A549 (cell line): ENCODE measurements at regions not wholly inside any gene's neighbourhood (a gene's known extent, or its start where the extent isn't known, plus 50 kb on each side); places are given as distances from the start of the nearest gene placed in this dataset.

ENCODE experiments used
- ATAC-seq, 2 experiments: fragments of 200-7000 bp in 1 of 2; fragments of >200 bp in 1 of 2; cut with Nextera tagmentation in 1 of 2; cut with Tn5 transposase in 1 of 2; 3 replicates each; pipeline versions ENCODE4 v1.8.0 to v1.9.1; 2018 to 2020; ENCODE audit warnings: mild to moderate bottlenecking in 1 of 2, moderate library complexity in 1 of 2
- CTCF ChIA-PET: fragments of 300-600 bp; sonication (Branson Sonifier 250); formaldehyde crosslinking; extraction: SDS; loops from one replicate; lab custom pipeline; 2021; ENCODE audit warnings: antibody characterized with exemption, inconsistent platforms; lab: Yijun Ruan, JAX
- POLR2A ChIA-PET: fragments of 350-600 bp; formaldehyde crosslinking; extraction: SDS; loops from one replicate; lab custom pipeline; 2021; ENCODE audit warnings: antibody characterized with exemption, inconsistent platforms; lab: Yijun Ruan, JAX
- DNase-seq, 2 experiments: peaks; one replicate each; pipeline versions ENCODE4 v3.0.0 to v3.0.0-alpha.2; 2011 to 2016; ENCODE audit warnings: low read depth in 1 of 2, low spot score in 1 of 2
- FAIRE-seq: peaks from 2 replicates; lab custom pipeline; 2011; peaks lifted over from hg19 to GRCh38; lab: Jason Lieb, UNC
- H3K27ac ChIP-seq, 2 experiments: fragments of >200 bp; sonication (Bioruptor Twin); formaldehyde crosslinking; 3 replicates each; pipeline ENCODE4 v1.5.1; 2016 to 2017
- H3K4me1 ChIP-seq: fragments of >200 bp; sonication (Bioruptor Twin); formaldehyde crosslinking; 3 replicates; pipeline ENCODE4 v1.6.1; 2016
- H3K4me2 ChIP-seq: fragments of >200 bp; sonication (Bioruptor Twin); formaldehyde crosslinking; 3 replicates; pipeline ENCODE4 v1.6.1; 2016
- H3K4me3 ChIP-seq: fragments of >200 bp; sonication (Bioruptor Twin); formaldehyde crosslinking; 3 replicates; pipeline ENCODE4 v1.5.1; 2016
- H3K9me3 ChIP-seq: fragments of >200 bp; sonication (Bioruptor Twin); formaldehyde crosslinking; 3 replicates; pipeline ENCODE4 v1.6.1; 2016
- BHLHE40 ChIP-seq: IDR thresholded peaks from 2 replicates; pipeline ENCODE4 v1.6.1; 2012; ENCODE audit warnings: low read depth, low read length, inconsistent platforms
- CBX2 ChIP-seq: fragments of 200-600 bp; sonication (generic); IDR thresholded peaks from 2 replicates; pipeline ENCODE4 v1.6.1; 2016; ENCODE audit warnings: low read depth, mild to moderate bottlenecking, borderline replicate concordance
- CHD2 ChIP-seq: fragments of 150-350 bp; IDR thresholded peaks from 2 replicates; pipeline ENCODE4 v1.6.1; 2014; ENCODE audit warnings: low read length; ENCODE audit not compliant: partially characterized antibody
- E2F6 ChIP-seq: IDR thresholded peaks from 2 replicates; pipeline ENCODE4 v1.6.1; 2012; ENCODE audit warnings: low read depth, borderline replicate concordance
- EP300 ChIP-seq, 2 experiments: fragments of >200 bp; sonication (Bioruptor Twin); formaldehyde crosslinking; IDR thresholded peaks; 2 replicates in 1 of 2; 3 replicates in 1 of 2; pipeline ENCODE4 v1.6.1; 2016 to 2017
- GATA3 ChIP-seq: IDR thresholded peaks from 2 replicates; pipeline ENCODE4 v1.6.1; 2012; ENCODE audit warnings: borderline replicate concordance
- HEYL ChIP-seq: fragments of 250-450 bp; sonication (Bioruptor Pico); IDR thresholded peaks from 2 replicates; pipeline ENCODE4 v1.8.0; 2021; ENCODE audit warnings: mild to moderate bottlenecking, moderate library complexity
- HMGXB4 ChIP-seq: fragments of 250-450 bp; sonication (Bioruptor Pico); IDR thresholded peaks from 2 replicates; pipeline ENCODE4 v1.5.0; 2021; ENCODE audit warnings: mild to moderate bottlenecking, moderate library complexity, borderline replicate concordance
- JUN ChIP-seq, 2 experiments: fragments of >200 bp; sonication (Bioruptor Twin); formaldehyde crosslinking; IDR thresholded peaks; 2 replicates in 1 of 2; 3 replicates in 1 of 2; pipeline ENCODE4 v1.6.1; 2016 to 2017
- KDM5A ChIP-seq: fragments of 200-600 bp; sonication (generic); IDR thresholded peaks from 2 replicates; pipeline ENCODE4 v1.6.1; 2016; ENCODE audit warnings: antibody characterized with exemption, mild to moderate bottlenecking
- MAFK ChIP-seq: fragments of 450-650 bp; IDR thresholded peaks from 2 replicates; pipeline ENCODE4 v1.6.1; 2014; ENCODE audit not compliant: partially characterized antibody
- MAZ ChIP-seq: fragments of 150-350 bp; IDR thresholded peaks from 2 replicates; pipeline ENCODE4 v1.6.1; 2014; ENCODE audit warnings: antibody characterized with exemption, low read depth, low read length, borderline replicate concordance
- PBX3 ChIP-seq: IDR thresholded peaks from 2 replicates; pipeline ENCODE4 v1.6.1; 2012
- PHF8 ChIP-seq: fragments of 200-600 bp; sonication (generic); IDR thresholded peaks from 2 replicates; pipeline ENCODE4 v1.6.1; 2016; ENCODE audit warnings: low read depth, mild to moderate bottlenecking, antibody characterized with exemption, moderate library complexity, borderline replicate concordance
- RCOR1 ChIP-seq: fragments of 150-350 bp; IDR thresholded peaks from 2 replicates; pipeline ENCODE4 v1.6.1; 2014; ENCODE audit warnings: antibody characterized with exemption, low read length, low read depth
- SMC3 ChIP-seq: fragments of >200 bp; sonication (Bioruptor Twin); formaldehyde crosslinking; IDR thresholded peaks from 3 replicates; pipeline ENCODE4 v1.6.1; 2018; ENCODE audit warnings: inconsistent platforms
- SREBF2 ChIP-seq: fragments of 450-650 bp; IDR thresholded peaks from 2 replicates; pipeline ENCODE4 v1.6.1; 2014; ENCODE audit warnings: mild to moderate bottlenecking, moderate library complexity
- TP53 ChIP-seq: fragments of 250-450 bp; sonication (Bioruptor Pico); IDR thresholded peaks from 2 replicates; pipeline ENCODE4 v1.5.0; 2021; ENCODE audit warnings: mild to moderate bottlenecking, moderate library complexity
- ZFP36 ChIP-seq: fragments of 450-650 bp; IDR thresholded peaks from 2 replicates; pipeline ENCODE4 v1.6.1; 2014; ENCODE audit warnings: borderline replicate concordance; ENCODE audit not compliant: partially characterized antibody
- ZNF302 ChIP-seq: fragments of 250-450 bp; sonication (Bioruptor Pico); IDR thresholded peaks from 2 replicates; pipeline ENCODE4 v1.9.0; 2021; ENCODE audit warnings: inconsistent platforms, mild to moderate bottlenecking, moderate library complexity
- WGBS: methylation state at CpG from one replicate; pipeline ENCODE4 v1.1.6; 2017; ENCODE audit errors: missing lambda C conversion rate; 5-methylcytosine and 5-hydroxymethylcytosine counted together

GRCh38 chr11:95641495-95641894 is 148.1 kb downstream of the FAM76B start:
- Histone ChIP-seq H3K27ac (no peak overlapping the region), H3K4me1 (no peaks in the 10 kb centered on the region), H3K9me3 (no peaks in the 10 kb centered on the region), H3K4me2 (no peak overlapping the region), H3K4me3 (no peak overlapping the region)
- ATAC-seq (no peak), FAIRE-seq (no peak), DNase-seq (no peak)
- no peak for TF ChIP-seq HMGXB4 (CRISPR knock-in tag)
- TF ChIP-seq PHF8: no peak
- TF ChIP-seq PBX3: no peak
- no peak for TF ChIP-seq KDM5A
- TF ChIP-seq ZNF302: no peak
- TF ChIP-seq BHLHE40: no peak
- no peak for TF ChIP-seq JUN (IDR thresholded peaks at IDR 0.05)
- no peak for TF ChIP-seq ZFP36
- no peak for TF ChIP-seq HEYL
- TF ChIP-seq CBX2: no peak
- no peak for TF ChIP-seq SMC3
- TF ChIP-seq RCOR1: no peak
- no peak for TF ChIP-seq CHD2
- TF ChIP-seq EP300 (IDR thresholded peaks at IDR 0.05): no peak
- ChIA-PET POLR2A (no interaction called here), CTCF (no interaction called here)
- 6% methylated on average over 3 of the region's 3 CpGs for whole genome bisulfite sequencing

GRCh38 chr11:95638501-95638900 is 151.1 kb downstream of the FAM76B start:
- no peak for FAIRE-seq
- ChIA-PET CTCF (no interaction called here), POLR2A (no interaction called here)
- WGBS: 3% methylated on average over 1 of the region's 1 CpG
- no peak for TF ChIP-seq GATA3
- TF ChIP-seq SREBF2: no peak
- TF ChIP-seq MAZ: no peak
- TF ChIP-seq TP53: no peak
- no peak for TF ChIP-seq MAFK
- TF ChIP-seq E2F6: no peak
- TF ChIP-seq PBX3: no peak
- TF ChIP-seq HEYL: no peak
- TF ChIP-seq SMC3: no peak
- TF ChIP-seq, all 56 proteins: peak for 0
- Histone ChIP-seq H3K4me2 (no peak overlapping the region), H3K27ac (no peak overlapping the region), H3K9me3 (no peaks in the 10 kb centered on the region), H3K4me3 (no peak overlapping the region), H3K4me1 (no peaks in the 10 kb centered on the region)
- DNase-seq (no peak), ATAC-seq (no peak)
